DND-41 (cell line): ENCODE measurements at regions not wholly inside any gene's neighbourhood (a gene's known extent, or its start where the extent isn't known, plus 50 kb on each side); places are given as distances from the start of the nearest gene placed in this dataset.

Experiments
- CTCF ChIP-seq: IDR thresholded peaks from 2 replicates; pipeline ENCODE4 v1.5.1; 2012; ENCODE audit warnings: borderline replicate concordance, low read length, moderate library complexity, mild to moderate bottlenecking; ENCODE audit not compliant: poor library complexity, severe bottlenecking; ENCODE audit errors: extremely low read depth
- EZH2 ChIP-seq: IDR thresholded peaks from 3 replicates; pipeline ENCODE4 v1.6.1; 2012; ENCODE audit warnings: borderline replicate concordance, low read depth, mild to moderate bottlenecking, moderate library complexity, low read length, inconsistent platforms; ENCODE audit not compliant: severe bottlenecking

GRCh38 chr10:78859266-78859665 lies 209.5 kb upstream of the ZMIZ1 start:
- no peak for TF ChIP-seq CTCF
- no peak for TF ChIP-seq EZH2
